ENCODE measurements at regions not wholly inside any gene's neighbourhood (a gene's known extent, or its start where the extent isn't known, plus 50 kb on each side); places are given as distances from the start of the nearest gene placed in this dataset.
"Not testable (repeated sequence)": the region's sequence is repeated elsewhere in the genome, so short reads cannot be mapped to it uniquely, and the experiment has no call there.

DNA sequence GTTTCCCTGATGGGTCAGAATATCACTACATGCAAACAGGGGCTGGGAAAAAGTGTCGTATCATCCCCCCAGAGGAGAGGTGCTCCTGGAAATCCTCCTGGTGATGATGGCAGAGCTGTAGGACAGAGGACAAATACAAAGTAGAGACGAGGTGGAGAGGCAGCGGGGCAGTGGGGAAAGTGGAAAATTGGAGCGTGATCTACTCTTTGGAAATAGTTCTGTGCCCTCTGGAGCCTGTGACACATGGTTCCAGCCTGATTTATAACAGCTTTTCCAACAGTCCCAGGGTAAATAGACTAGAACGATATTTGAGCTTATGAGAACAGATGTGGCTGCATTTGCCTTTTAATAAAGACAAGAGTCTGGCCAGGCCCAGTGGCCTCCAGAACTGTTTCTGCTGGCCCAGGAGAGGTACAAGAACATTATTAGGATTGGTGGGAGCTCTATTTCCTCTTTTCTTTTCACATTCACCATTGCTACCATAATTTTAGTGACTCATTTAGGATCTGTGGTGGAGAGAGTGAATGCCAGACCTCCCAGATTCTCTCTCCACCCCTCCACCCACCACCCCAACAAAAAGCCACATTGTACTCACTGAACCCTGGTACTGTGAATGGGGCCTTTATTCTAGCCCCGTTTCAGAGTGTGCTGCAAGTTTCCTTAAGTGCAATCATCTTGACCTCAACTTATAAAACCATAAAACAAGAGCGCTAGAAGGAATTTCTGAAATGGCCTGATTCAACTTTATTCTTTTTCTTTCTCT lies 78.3 kb downstream of the BTBD3 start:
- Histone ChIP-seq H3K27me3 (ENCODE audit: insufficient read depth, low read depth) (no peaks in the 10 kb centered on the region), H3K4me1 (ENCODE audit: low read depth, poor library complexity, severe bottlenecking) (peaks cover 39% of the 10 kb centered on the region), H3K79me2 (ENCODE audit: insufficient read depth, low read depth) (no peaks in the 10 kb centered on the region), H3K27ac (no peak overlapping the region), H3K9ac (no peak overlapping the region), H3K4me2 (no peak overlapping the region), H4K20me1 (ENCODE audit: insufficient read depth) (no peaks in the 10 kb centered on the region), H2AFZ (ENCODE audit: low read depth) (no peak overlapping the region), H3K4me3 (IDR thresholded peaks at IDR 0.05; ENCODE audit: insufficient read depth, low read depth, low read length) (no peak overlapping the region), H3K36me3 (ENCODE audit: insufficient read depth) (no peaks in the 10 kb centered on the region)
- TF ChIP-seq, protein P1, sequence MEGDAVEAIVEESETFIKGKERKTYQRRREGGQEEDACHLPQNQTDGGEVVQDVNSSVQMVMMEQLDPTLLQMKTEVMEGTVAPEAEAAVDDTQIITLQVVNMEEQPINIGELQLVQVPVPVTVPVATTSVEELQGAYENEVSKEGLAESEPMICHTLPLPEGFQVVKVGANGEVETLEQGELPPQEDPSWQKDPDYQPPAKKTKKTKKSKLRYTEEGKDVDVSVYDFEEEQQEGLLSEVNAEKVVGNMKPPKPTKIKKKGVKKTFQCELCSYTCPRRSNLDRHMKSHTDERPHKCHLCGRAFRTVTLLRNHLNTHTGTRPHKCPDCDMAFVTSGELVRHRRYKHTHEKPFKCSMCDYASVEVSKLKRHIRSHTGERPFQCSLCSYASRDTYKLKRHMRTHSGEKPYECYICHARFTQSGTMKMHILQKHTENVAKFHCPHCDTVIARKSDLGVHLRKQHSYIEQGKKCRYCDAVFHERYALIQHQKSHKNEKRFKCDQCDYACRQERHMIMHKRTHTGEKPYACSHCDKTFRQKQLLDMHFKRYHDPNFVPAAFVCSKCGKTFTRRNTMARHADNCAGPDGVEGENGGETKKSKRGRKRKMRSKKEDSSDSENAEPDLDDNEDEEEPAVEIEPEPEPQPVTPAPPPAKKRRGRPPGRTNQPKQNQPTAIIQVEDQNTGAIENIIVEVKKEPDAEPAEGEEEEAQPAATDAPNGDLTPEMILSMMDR (conservative IDR thresholded peaks at IDR 0.05; ENCODE audit: low read depth, low read length) = no peak

DNA sequence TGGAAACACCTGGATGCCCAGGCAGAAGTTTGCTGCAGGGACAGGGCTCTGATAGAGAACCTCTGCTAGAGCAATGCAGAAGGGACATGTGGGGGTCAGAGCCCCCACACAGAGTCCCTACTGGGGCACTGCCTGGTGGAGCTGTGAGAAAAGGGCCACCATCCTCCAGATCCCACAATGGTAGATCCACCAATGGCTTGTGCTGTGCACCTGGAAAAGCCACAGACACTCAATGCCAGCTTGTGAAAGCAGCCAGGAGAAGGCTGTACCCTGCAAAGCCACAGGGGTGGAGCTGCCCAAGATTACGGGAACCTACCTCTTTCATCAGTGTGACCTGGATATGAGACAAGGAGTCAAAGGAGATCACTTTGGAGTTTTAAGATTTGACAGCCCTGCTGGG lies 87.1 kb downstream of the BTBD3 start:
- not testable (repeated sequence) for H3K9ac ChIP-seq; H3K79me2 ChIP-seq (ENCODE audit: insufficient read depth, low read depth)

GRCh38 chr20:12012241-12013222 lies 94.8 kb downstream of the BTBD3 start:
- Histone ChIP-seq H3K4me1 (ENCODE audit: low read depth, poor library complexity, severe bottlenecking) (peaks cover 19% of the 10 kb centered on the region), H3K27ac (no peak overlapping the region), H3K9ac (no peak overlapping the region), H3K4me3 (IDR thresholded peaks at IDR 0.05; ENCODE audit: insufficient read depth, low read depth, low read length) (no peak overlapping the region), H3K79me2 (ENCODE audit: insufficient read depth, low read depth) (no peaks in the 10 kb centered on the region), H3K36me3 (ENCODE audit: insufficient read depth) (no peaks in the 10 kb centered on the region), H2AFZ (ENCODE audit: low read depth) (no peak overlapping the region), H3K27me3 (ENCODE audit: insufficient read depth, low read depth) (no peaks in the 10 kb centered on the region), H3K4me2 (no peak overlapping the region), H4K20me1 (ENCODE audit: insufficient read depth) (no peaks in the 10 kb centered on the region)
- TF ChIP-seq, protein P1 (conservative IDR thresholded peaks at IDR 0.05; ENCODE audit: low read depth, low read length) = peak; percentile 77

More for the DNA sequence above, 87.1 kb downstream of the BTBD3 start:
- not testable (repeated sequence) for H3K4me1 ChIP-seq (ENCODE audit: low read depth, poor library complexity, severe bottlenecking); H3K27me3 ChIP-seq (ENCODE audit: insufficient read depth, low read depth); H4K20me1 ChIP-seq (ENCODE audit: insufficient read depth); H3K36me3 ChIP-seq (ENCODE audit: insufficient read depth); H3K4me2 ChIP-seq; H3K4me3 ChIP-seq (IDR thresholded peaks at IDR 0.05; ENCODE audit: insufficient read depth, low read depth, low read length); H2AFZ ChIP-seq (ENCODE audit: low read depth); H3K27ac ChIP-seq

DNA sequence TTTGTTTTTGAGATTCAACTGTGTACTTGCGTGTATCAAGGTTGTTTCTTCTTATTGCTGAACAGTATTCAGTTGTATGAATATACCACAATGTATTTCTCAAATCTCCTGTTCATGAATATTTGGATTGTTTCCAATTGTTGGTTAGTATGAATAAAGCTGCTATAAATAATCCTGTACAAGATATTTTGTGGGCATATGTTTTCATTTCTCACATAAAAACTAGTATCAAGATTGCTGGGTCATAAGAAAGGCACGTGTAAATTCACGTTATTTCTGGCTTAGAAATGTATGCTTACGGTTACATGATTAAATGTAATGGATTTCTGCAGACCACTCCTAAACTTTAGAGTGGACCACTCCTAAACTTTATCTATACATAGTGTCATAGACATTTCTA lies 96.6 kb downstream of the BTBD3 start:
- Histone ChIP-seq H3K4me3 (IDR thresholded peaks at IDR 0.05; ENCODE audit: insufficient read depth, low read depth, low read length) (no peak overlapping the region), H3K79me2 (ENCODE audit: insufficient read depth, low read depth) (no peaks in the 10 kb centered on the region), H3K36me3 (ENCODE audit: insufficient read depth) (no peaks in the 10 kb centered on the region), H3K27me3 (ENCODE audit: insufficient read depth, low read depth) (no peaks in the 10 kb centered on the region), H2AFZ (ENCODE audit: low read depth) (no peak overlapping the region), H3K4me1 (ENCODE audit: low read depth, poor library complexity, severe bottlenecking) (peaks cover 19% of the 10 kb centered on the region), H4K20me1 (ENCODE audit: insufficient read depth) (no peaks in the 10 kb centered on the region), H3K9ac (no peak overlapping the region), H3K4me2 (no peak overlapping the region), H3K27ac (no peak overlapping the region)
- TF ChIP-seq, protein P1 (conservative IDR thresholded peaks at IDR 0.05; ENCODE audit: low read depth, low read length) = no peak

Data from KMS-11 (cell line).